ENCODE measurements at regions not wholly inside any gene's neighbourhood (a gene's known extent, or its start where the extent isn't known, plus 50 kb on each side); places are given as distances from the start of the nearest gene placed in this dataset.

GRCh38 chr10:62721687-62722086 is 82.8 kb upstream of the ADO start:
- no peak for DNase-seq

- no peak for DNase-seq
Measured at GRCh38 chr10:62723375-62723774, 81.1 kb upstream of the ADO start.

GRCh38 chr10:62724465-62724864 is 80.1 kb upstream of the ADO start:
- DNase-seq = peak in 1 of 2 donors; percentile 28

- DNase-seq = peak; percentile 49 to 68
Measured at GRCh38 chr10:62726142-62726541, 78.4 kb upstream of the ADO start.

GRCh38 chr10:62726638-62727037 is 77.9 kb upstream of the ADO start:
- DNase-seq = no peak

GRCh38 chr10:62727934-62728333 is 76.6 kb upstream of the ADO start:
- DNase-seq = no peak

- peak; percentile 23 to 29 for DNase-seq
Measured at GRCh38 chr10:62728479-62728878, 76.0 kb upstream of the ADO start.

- peak; percentile 65 to 67 for DNase-seq
Measured at GRCh38 chr10:62732841-62733653, 71.5 kb upstream of the ADO start.

- no peak for DNase-seq
Measured at GRCh38 chr10:62733654-62734293, 70.7 kb upstream of the ADO start.

GRCh38 chr10:62734781-62735463 is 69.6 kb upstream of the ADO start:
- no peak for DNase-seq

GRCh38 chr10:62735464-62736167 is 68.9 kb upstream of the ADO start:
- peak; percentile 59 to 63 for DNase-seq

GRCh38 chr10:62736168-62736546 is 68.4 kb upstream of the ADO start:
- DNase-seq = peak in 1 of 2 donors; percentile 15

GRCh38 chr10:62738916-62739315 is 65.6 kb upstream of the ADO start:
- no peak for DNase-seq

GRCh38 chr10:62740885-62741745 is 63.4 kb upstream of the ADO start:
- no peak for DNase-seq

- DNase-seq = no peak
Measured at GRCh38 chr10:62741996-62742395, 62.5 kb upstream of the ADO start.

- no peak for DNase-seq
Measured at GRCh38 chr10:62742536-62743061, 61.9 kb upstream of the ADO start.

GRCh38 chr10:62744136-62744535 is 60.4 kb upstream of the ADO start:
- DNase-seq = no peak

GRCh38 chr10:62745581-62745980 is 58.9 kb upstream of the ADO start:
- DNase-seq = no peak

GRCh38 chr10:62746951-62747729 is 57.4 kb upstream of the ADO start:
- no peak for DNase-seq

- no peak for DNase-seq
Measured at GRCh38 chr10:62748386-62748785, 56.1 kb upstream of the ADO start.

- no peak for DNase-seq
Measured at GRCh38 chr10:62749093-62749683, 55.3 kb upstream of the ADO start.

Data from activated CD4-positive, alpha-beta T cell treated with anti-CD3 and anti-CD28 coated beads for 4 hours (primary cell).